CD4-positive, alpha-beta T cell treated with Interleukin-6 for 4 hours (primary cell): ENCODE measurements at regions not wholly inside any gene's neighbourhood (a gene's known extent, or its start where the extent isn't known, plus 50 kb on each side); places are given as distances from the start of the nearest gene placed in this dataset.

Source experiments
- DNase-seq: peaks from one replicate; pipeline ENCODE4 v3.0.0-alpha.2; 2020; ENCODE audit warnings: mixed read lengths

GRCh38 chr2:37550190-37550589 lies 121.3 kb downstream of the CDC42EP3 start:
- DNase-seq: no peak

GRCh38 chr2:37551783-37552182 lies 119.7 kb downstream of the CDC42EP3 start:
- no peak for DNase-seq

GRCh38 chr2:37552339-37552738 lies 119.1 kb downstream of the CDC42EP3 start:
- DNase-seq: peak; percentile 7

- no peak for DNase-seq
These were observed 117.9 kb downstream of the CDC42EP3 start for GRCh38 chr2:37553411-37554154.

GRCh38 chr2:37554155-37554510 lies 117.3 kb downstream of the CDC42EP3 start:
- DNase-seq: no peak

- DNase-seq: no peak
These were observed 116.8 kb downstream of the CDC42EP3 start for GRCh38 chr2:37554687-37555086.

GRCh38 chr2:37555457-37555856 lies 116.0 kb downstream of the CDC42EP3 start:
- peak; percentile 46 for DNase-seq

- DNase-seq: no peak
These were observed 115.2 kb downstream of the CDC42EP3 start for GRCh38 chr2:37556256-37556655.

GRCh38 chr2:37558623-37559022 lies 112.8 kb downstream of the CDC42EP3 start:
- no peak for DNase-seq

- no peak for DNase-seq
These were observed 111.1 kb downstream of the CDC42EP3 start for GRCh38 chr2:37560241-37560848.

- DNase-seq: no peak
These were observed 110.4 kb downstream of the CDC42EP3 start for GRCh38 chr2:37560863-37561614.

GRCh38 chr2:37561615-37562569 lies 109.5 kb downstream of the CDC42EP3 start:
- DNase-seq: peak; percentile 24

- no peak for DNase-seq
These were observed 107.9 kb downstream of the CDC42EP3 start for GRCh38 chr2:37563375-37564015.

GRCh38 chr2:37564356-37564755 lies 107.1 kb downstream of the CDC42EP3 start:
- no peak for DNase-seq

GRCh38 chr2:37566517-37566981 lies 104.9 kb downstream of the CDC42EP3 start:
- no peak for DNase-seq

- peak; percentile 30 for DNase-seq
These were observed 102.9 kb downstream of the CDC42EP3 start for GRCh38 chr2:37568565-37568964.

GRCh38 chr2:37569131-37569823 lies 102.2 kb downstream of the CDC42EP3 start:
- no peak for DNase-seq

- DNase-seq: no peak
These were observed 101.3 kb downstream of the CDC42EP3 start for GRCh38 chr2:37569986-37570679.

GRCh38 chr2:37570773-37571586 lies 100.5 kb downstream of the CDC42EP3 start:
- DNase-seq: no peak

- DNase-seq: no peak
These were observed 99.8 kb downstream of the CDC42EP3 start for GRCh38 chr2:37571587-37572136.
